ENCODE measurements at regions not wholly inside any gene's neighbourhood (a gene's known extent, or its start where the extent isn't known, plus 50 kb on each side); places are given as distances from the start of the nearest gene placed in this dataset.

DNA sequence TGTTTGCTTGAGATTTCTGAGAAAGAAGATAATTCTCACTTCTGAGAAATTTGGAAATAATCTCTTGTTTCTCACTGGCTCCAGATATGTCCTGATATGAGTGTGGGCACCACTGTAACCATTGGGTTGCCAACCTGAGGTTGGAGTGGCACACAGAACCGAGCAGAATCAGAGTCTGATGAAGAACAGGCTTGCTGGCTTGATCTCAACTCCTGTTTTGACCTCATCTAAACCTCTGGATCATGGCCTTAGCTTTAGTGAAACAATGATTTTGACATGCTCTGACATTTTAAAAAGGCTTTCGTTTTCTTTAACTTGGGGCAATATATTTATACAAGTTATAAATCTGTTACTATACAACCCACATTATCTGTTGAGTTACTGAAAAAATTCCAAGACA lies 548.0 kb downstream of the IRS1 start:
- no peak for DNase-seq

DNA sequence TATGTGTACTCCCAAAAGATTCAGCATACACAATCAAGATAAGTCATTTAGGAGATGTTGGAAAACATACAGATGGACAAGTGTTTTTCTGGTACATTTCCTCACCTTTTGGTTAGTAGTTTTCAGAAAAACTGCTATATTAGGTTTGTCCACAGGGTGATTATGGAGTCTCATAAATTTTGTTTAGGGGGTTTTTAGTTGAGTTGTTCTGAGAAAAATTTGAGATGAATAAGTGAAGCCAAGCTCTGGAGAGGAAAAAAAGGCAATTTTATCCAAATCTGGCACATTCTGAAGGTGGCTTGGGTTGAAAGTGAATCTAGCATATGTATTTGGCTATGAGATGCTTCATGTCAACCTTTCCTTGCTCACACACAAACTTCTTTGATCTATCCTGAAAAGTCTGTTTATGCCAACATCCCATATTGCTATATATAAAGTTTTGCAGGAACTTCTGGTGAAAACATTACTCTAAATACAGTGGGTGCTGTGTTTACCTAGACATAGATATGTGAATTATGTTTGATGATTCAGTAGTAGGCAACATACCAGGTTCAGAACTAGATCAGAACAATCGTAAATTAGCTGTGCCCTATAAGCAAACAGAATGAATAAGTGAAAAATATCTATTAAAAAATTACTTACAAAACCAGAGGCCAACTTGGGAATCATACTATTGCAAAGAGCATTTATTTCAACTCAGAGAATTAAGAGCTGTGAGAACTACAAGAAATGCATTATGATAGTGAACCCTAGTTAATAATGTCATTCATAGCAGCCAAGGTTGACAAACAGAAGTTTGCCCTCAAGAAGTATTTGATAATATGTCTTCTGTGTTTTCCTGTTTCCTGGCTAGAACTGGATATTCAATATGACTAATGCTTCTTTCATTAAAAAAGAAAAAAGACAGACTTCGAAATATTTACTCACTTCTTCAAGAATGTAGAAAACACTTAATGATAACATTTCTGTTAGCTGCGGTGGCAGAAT lies 552.0 kb downstream of the IRS1 start:
- no peak for DNase-seq

GRCh38 chr2:226234187-226234586 lies 565.4 kb downstream of the IRS1 start:
- no peak for DNase-seq

- no peak for DNase-seq
Observed at GRCh38 chr2:226233388-226233787, 566.2 kb downstream of the IRS1 start.

- no peak for DNase-seq
Observed at GRCh38 chr2:226228080-226228479, 571.5 kb downstream of the IRS1 start.

- no peak for DNase-seq
Observed at GRCh38 chr2:226227341-226227740, 572.3 kb downstream of the IRS1 start.

GRCh38 chr2:226223704-226224103 lies 575.9 kb downstream of the IRS1 start:
- DNase-seq: no peak

DNA sequence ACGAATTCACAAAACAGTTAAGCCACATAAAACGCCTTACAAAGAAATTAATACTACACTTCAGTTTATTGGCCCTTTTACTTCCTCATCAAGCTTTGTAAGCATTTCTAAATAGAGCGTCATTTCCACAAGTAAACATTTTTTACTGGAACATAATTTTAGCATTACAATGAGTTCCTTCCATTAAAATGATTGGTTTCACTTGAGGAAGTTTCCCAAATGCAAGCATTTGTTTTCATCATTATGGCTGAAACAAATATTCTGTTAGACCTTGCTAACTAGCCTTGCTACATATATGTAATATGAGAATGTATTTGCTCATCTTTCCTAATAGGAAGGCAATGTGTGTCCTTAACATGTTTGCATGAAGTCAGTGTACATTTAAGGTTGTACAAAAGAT lies 579.1 kb downstream of the IRS1 start:
- no peak for DNase-seq

DNA sequence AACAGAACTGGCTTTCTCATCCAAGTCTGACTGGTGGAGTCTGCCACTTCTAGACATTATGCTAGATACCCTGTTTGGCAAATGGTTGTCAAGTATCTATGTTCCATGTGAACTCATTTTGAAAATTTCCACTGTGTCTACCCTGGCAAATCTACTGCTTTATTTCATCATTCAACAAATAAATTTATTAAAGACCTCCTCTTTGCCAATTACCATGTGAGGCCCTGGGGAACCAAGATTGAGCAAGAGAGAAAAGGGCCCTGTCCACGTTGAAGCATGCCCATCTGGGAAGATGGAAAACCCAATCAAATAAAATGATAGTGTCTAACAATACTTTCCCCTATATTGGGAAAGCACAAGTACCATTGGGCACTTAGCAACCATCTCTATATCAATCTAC lies 582.4 kb downstream of the IRS1 start:
- no peak for DNase-seq

GRCh38 chr2:226216575-226216974 lies 583.0 kb downstream of the IRS1 start:
- no peak for DNase-seq

DNA sequence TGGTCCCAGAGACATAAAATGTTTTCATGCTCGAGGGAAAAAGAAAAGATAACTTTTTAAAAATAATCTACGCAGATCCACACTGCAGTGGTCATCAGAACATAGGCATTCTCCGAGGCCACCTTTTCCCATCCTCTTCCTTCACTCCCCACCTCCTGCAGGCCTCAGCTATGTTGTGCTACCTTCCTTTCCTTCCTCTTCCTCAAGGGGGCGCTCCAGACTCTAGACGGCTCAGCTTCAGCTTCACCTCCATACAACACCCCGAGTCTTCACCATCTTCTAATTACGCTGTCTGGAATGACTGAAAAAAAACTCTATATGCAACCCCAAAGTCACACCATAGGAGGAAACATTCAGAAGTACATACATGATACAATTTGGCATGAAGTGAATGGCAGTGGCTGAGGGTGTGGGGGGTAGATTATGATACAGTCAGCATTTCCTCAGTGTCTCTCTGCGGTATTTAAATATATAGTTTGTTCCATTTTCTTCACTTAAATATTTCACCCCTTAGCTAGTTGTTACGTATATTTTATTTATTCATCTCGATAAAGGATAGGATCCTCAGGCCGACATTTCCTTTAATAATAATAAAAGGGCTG lies 583.6 kb downstream of the IRS1 start:
- DNase-seq: peak; percentile 6

- no peak for DNase-seq
Observed at GRCh38 chr2:226213717-226214116, 585.9 kb downstream of the IRS1 start.

DNA sequence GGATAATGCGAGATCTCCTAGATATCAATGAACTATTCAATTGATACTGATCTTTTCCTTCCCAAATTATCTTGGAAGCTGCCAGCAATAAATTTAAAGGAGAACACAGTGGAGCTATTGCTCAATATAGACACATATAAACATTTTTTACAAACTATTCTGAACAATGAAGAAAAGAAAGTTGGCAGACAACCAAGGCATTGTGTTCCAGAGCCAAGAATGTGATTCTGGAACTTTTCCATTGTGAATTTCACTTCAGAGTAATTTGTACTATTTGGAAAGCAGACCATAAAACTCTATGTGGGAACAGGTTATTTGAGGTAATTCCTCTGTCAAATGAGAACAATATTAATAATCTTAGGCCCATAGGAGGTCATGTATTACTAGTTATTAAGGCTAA lies 588.2 kb downstream of the IRS1 start:
- DNase-seq: no peak

DNA sequence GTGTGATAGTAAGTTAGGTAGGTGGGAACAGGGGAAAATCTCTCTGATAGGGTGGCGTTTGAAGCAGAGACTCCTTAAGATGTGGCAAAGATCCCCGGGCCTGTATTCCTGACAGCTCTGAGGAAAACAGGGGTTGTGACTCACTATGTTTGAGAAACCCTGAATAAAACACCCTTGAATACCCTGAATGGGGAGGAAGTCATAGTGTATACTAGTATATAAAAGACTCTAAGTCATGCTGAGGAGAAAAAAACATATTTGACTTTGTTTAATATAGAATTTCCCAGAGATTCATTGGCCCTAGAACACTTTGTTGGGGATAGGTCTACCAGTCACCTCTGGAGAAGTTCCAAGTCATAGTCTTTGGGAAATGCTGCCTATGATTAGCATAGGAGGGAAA lies 590.9 kb downstream of the IRS1 start:
- no peak for DNase-seq

- DNase-seq: no peak
Observed at GRCh38 chr2:226207671-226208070, 591.9 kb downstream of the IRS1 start.

GRCh38 chr2:226199555-226199954 lies 600.1 kb downstream of the IRS1 start:
- no peak for DNase-seq

GRCh38 chr2:226198956-226199355 lies 600.7 kb downstream of the IRS1 start:
- DNase-seq: no peak

DNA sequence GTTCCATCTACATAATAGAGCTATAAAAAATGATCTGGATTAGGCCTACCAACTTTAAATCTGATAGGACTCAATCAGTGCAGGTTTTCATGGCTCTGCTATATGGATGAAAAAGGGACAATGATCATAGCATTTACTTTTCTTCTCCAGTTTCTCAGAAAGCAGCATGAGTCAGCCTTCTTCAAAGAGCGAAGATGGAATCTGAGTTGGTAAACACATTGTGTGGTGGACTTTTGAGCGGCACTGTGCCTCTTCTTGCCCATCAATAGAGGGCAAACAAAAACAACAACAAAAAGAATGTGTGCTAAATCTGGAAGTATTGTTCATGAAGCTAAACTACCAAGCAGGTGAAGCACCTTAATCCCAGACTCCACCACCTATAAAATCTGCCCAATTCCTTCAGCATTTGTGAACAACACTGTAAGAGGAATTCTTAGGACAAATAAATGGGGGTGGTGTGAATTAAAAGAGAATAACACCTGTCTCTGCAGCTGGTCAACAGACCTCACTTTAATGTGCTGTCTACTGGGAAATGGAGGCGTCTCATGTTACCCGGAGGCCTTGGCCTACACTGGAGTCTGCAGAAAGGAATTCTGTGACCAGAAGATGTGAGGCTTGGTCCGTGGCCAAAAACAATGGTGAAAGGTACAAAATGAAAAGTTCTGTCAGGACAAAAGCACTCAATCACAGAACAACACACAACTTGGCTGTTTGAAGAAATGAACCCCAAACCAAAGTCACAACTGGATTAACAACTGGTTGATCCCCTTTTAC lies 609.0 kb downstream of the IRS1 start:
- no peak for DNase-seq

DNA sequence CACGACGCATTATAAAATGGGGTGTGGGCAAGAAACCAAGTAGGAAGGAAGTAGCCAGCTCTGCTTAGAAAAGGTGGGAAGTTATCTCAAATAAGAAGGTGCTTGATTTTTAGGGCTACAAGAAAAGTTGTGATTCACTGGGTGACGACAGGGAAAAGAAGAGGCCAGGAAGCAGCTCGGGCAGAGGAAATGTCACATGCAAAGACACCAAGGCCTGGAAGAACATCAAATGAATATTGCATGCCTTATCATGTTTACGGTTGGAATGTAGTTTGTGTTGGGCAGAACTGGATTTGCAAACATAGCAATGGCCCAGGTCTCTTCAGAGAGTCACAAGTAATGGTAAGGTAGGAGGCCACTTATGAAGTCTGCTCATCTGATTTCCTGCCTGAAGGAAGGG lies 610.6 kb downstream of the IRS1 start:
- DNase-seq: no peak

- DNase-seq: no peak
Observed at GRCh38 chr2:226187616-226188015, 612.0 kb downstream of the IRS1 start.

- no peak for DNase-seq
Observed at GRCh38 chr2:226187156-226187555, 612.5 kb downstream of the IRS1 start.

DNA sequence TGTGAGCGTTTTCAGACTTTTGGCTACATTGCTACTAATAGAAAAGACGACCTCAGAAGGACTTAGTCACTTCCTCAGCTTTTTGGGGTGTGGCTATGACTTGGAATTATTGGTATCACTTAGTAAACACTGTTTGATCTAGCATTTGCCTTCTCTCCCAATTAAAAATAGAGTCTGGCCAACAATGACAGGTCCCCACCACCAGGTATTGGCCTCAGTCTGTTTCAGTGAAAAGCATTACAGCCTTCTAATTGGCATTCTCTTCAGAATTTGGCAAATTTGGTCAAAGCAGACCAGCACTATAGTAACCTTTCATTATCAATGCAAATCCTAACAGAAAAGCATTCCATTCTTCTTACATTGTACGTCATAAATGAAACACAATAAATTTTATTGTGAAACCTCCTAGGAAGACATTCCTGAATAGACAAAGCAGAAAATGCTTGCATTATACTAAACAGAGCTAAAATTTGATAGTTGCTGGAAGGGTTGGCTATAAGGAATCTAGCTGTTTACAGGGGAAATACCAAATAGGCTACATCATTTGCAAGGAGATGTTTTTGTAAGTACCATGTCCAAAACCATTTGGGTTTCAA lies 613.9 kb downstream of the IRS1 start:
- no peak for DNase-seq

GRCh38 chr2:226184940-226185615 lies 614.5 kb downstream of the IRS1 start:
- DNase-seq: no peak

Measured in GDM1 (cell line).